Activated CD4-positive, alpha-beta T cell treated with anti-CD3 and anti-CD28 coated beads, Interleukin-2, Interleukin-6, amounts not matched to agents 100 ng/mL and 50 ng/mL, durations not matched to agents 16 hours and 8 hours (primary cell): ENCODE measurements at regions not wholly inside any gene's neighbourhood (a gene's known extent, or its start where the extent isn't known, plus 50 kb on each side); places are given as distances from the start of the nearest gene placed in this dataset.
"Not testable (repeated sequence)": the region's sequence is repeated elsewhere in the genome, so short reads cannot be mapped to it uniquely, and the experiment has no call there.

Source experiments
- DNase-seq: peaks from one replicate; pipeline ENCODE4 v3.0.0-alpha.2; 2020

GRCh38 chr4:188439641-188440311 lies 300.5 kb downstream of the TRIML1 start:
- no peak for DNase-seq

GRCh38 chr4:188444500-188444899 lies 305.3 kb downstream of the TRIML1 start:
- DNase-seq, result no peak

DNA sequence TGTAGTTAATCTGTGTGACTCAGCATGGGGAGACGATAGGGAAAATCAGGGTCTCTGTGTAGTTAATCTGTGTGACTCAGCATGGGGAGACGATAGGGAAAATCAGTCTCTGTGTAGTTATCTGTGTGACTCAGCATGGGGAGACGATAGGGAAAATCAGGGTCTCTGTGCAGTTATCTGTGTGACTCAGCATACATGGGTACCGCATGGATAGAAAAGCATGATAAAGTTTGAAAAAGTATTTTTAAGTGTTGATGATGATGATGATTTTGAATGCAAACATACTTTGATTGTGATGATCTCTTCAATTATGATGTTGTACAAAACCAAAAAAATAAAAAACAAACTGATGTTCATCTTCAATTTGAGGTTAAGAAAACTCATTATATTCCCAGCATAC lies 309.8 kb downstream of the TRIML1 start:
- DNase-seq, result not testable (repeated sequence)

DNA sequence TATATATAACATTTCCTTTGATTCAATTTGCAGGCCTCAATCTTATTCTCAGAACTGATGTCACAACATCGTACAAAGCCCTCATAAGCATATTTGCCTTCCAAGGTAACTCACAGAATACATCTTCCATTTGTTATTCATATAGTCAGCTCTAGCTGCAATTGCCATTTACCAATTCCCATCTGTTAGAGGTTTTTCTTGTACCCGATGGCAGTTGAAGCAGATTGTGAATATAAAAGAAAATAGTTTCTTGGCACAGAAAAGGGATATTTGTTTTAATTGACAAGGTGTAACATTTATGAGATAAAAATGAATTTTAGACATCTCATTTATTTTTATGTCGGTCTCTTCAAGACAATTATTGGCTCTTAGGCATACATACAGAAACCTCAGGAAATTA lies 311.3 kb downstream of the TRIML1 start:
- DNase-seq, result no peak

- no peak for DNase-seq
Observed at GRCh38 chr4:188452097-188452496, 312.9 kb downstream of the TRIML1 start.

GRCh38 chr4:188454575-188454974 lies 315.3 kb downstream of the TRIML1 start:
- DNase-seq, result no peak

DNA sequence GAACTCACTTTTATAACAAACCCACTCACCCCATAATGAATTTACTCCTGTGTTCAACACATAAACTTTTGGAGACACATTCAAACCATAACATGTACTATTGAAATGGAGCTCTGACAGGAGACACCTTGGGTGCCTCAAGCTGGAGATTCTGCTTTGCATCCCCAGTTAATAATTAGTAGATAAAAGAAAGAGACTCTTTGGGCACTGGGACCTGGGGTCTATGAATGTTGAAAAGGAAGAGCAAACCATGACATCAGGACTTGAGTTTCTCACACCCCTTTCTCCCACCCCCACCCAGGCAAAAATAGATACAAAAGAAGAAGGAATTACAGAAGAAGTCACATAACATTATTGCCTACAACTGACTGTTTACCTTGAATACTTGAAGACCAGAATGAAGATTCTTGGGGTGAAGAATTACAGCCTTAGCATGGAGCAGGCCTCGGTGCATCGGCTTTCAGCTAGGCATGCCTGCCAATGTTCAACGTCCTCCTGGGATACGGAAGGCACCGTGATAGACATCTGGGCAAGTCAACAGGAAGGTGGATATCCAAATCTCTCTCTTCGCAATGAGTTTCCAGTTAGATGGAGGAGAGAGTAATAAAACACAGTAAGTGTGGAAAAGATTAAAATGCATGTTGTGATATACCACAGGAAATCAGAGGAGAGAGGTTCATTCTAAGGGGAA lies 316.0 kb downstream of the TRIML1 start:
- no peak for DNase-seq

GRCh38 chr4:188459381-188459780 lies 320.1 kb downstream of the TRIML1 start:
- DNase-seq, result no peak

GRCh38 chr4:188463909-188464308 lies 324.7 kb downstream of the TRIML1 start:
- DNase-seq, result no peak

DNA sequence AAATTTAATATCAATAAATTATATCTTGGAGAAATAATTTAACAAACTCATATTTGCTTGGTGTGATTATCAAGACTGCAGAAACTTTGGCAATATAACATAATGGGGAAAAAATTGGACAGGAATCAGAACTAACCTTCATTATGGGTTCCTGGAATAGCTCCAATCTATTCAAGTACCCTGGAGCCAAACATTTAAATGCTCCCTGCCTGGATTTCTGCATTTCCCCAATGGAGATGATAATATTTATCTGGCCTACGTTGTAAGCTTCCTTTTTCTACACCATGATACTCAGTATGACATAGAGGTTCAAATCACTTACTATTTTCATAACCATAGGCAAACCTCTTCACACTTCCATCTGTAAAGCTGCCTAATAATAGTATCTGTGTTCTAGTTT lies 326.8 kb downstream of the TRIML1 start:
- DNase-seq, result no peak

- DNase-seq, result no peak
Observed at GRCh38 chr4:188484256-188484655, 345.0 kb downstream of the TRIML1 start.

GRCh38 chr4:188485906-188486305 lies 346.7 kb downstream of the TRIML1 start:
- no peak for DNase-seq

DNA sequence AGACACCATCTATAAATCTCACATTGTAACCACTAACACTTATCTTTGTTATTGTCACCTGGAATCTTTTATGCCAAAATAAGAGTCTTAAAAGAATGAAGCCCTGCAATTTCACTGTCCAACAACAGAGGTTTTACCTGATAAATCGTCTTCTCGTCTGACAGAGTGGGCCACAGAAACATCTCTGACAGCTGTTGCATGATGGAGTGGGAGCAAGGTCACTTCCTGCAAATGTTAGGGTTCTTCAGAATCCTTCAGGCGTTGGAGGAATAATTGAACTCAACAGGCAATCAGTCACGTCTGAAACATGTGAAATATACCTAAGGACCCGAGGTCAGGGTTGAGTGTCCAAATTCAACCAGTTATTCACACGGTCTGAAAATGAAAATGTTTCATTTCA lies 353.6 kb downstream of the TRIML1 start:
- no peak for DNase-seq

DNA sequence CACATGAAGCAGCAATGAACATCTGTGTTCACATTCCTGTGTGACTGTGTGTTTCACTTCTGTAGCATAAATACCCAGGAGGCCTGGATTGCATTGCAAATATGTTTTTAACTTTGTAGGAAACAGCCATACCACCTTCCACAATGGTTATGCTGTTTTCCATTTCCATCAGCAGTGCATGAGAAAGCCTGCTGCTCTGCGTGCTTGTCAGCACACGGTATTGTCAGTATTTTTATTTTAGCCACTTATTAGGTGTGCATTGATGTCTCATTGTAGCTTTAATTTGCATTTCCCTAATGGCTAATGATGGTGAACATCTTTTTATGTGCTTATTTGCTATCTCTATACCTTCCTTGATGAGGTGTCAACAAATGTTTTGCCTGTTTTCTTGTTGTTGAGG lies 355.9 kb downstream of the TRIML1 start:
- no peak for DNase-seq

DNA sequence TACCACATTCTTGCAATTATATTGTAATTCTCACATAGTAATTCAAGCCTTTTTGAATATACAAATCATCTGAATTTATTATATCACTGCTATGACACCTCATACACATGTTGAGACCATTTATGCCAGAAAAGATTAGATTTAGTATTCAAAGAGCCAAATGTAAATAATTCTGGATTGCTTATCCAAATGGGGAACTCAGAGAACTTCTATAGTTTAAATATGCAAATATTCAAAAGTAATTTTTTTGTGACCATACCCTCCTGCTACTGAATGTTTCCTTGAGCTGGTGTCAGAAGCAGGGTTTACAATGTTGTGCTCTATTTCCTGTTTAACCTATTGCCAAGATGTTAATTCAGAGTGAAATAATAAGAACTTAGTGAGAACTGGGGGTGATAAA lies 372.2 kb downstream of the TRIML1 start:
- DNase-seq, result no peak

DNA sequence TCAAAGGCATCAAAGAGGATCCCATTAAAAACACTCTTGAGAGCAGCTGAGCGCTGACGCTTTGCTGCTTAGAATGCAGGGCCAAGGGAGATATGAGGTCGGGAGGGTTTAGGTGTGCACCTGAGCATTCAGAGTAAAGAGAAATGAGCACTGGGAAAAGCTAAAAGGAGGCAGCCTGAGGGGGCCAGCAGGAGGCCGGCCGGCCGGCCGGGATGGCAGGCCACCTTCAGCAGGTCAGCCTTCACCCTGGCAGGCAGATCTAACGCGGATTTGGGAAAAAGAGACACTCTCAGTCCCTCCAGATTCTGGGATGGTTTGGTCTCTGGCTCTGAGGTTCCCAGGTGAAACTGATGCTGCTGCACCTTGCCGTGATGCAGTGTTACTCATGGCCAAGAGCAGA lies 393.5 kb downstream of the TRIML1 start:
- DNase-seq, result no peak

DNA sequence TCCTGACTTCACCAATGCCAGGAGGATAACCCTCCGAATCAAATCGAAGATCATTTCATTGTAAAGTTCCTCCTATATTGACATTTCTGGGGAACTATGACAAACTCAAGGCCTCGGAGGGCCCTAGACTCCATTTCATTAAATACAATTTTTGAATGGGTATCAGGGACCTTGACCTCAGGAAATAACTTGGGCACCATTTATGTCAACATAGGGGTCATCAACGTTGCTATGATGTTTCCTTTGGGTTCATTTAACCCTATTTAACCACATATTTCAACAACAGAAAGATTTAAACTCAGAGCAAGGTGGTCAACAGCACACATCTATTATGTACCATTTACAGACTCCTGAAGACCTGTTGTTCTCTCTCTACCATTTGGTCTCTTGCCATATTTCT lies 395.1 kb downstream of the TRIML1 start:
- DNase-seq, result no peak

GRCh38 chr4:188534917-188535316 lies 395.7 kb downstream of the TRIML1 start:
- DNase-seq, result no peak

- no peak for DNase-seq
Observed at GRCh38 chr4:188536826-188537225, 397.6 kb downstream of the TRIML1 start.

DNA sequence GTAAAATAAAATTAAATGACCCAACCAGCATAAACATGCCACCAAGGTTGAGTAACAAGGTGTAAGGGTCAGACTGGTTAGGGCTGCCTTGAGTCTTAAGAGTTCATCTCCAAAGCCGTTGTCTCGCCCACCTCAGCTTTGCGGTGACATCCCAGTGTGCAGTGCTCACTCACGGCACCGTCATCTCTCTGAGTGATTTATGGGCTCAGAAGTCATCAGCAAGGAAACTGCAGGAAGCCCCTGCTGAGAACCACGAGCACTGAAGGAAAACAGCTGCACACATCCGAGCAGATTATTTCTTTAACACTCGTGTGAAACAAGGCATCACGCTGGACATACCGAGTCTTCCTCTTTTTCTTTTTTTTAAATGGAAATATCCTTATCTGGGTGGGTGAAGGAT lies 411.1 kb downstream of the TRIML1 start:
- no peak for DNase-seq

DNA sequence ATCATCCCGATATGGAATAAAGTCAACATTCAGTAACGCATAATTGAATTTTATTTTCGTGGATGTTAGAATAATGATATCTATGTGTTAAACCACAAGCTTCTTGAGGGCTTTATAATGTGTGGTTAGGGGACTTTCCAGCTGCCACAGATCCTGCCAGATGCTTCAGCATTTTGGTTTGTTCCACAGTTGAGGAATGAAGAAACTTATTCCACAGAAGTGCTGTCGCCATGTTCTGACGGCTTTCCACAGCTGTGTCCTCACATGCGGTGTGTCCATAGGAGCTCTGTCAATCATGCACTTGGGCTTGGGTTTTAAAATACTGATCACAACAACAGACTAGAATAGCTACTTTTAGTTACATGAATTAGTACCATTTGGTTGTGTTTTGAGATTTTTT lies 411.9 kb downstream of the TRIML1 start:
- DNase-seq, result no peak

DNA sequence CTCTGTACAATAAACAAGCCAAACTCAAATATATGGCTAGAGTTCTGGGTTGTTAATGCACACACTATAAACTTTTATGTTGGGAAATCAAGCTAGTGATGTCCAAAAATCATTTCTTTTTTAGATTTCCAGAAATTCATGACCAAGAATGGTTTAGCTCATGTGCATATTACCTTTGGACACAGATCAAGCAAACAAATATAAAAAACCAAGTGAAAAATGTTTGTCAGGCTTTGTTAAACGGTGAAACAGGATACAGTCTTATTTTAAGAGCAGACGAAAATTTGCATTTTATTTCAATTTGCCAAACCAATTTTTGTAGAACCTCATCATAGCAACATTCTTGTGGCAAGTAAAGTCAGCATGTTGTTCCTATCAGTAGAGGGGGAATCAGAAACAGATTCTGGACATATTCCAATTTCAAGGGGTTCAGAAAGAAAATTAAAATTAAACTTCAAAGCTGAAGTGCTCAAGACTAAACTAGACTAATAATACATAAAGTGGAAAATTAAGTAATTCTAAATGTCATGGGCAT lies 413.6 kb downstream of the TRIML1 start:
- DNase-seq, result no peak

GRCh38 chr4:188554413-188554812 lies 415.2 kb downstream of the TRIML1 start:
- no peak for DNase-seq

GRCh38 chr4:188573104-188573503 lies 433.9 kb downstream of the TRIML1 start:
- DNase-seq, result no peak

GRCh38 chr4:188578657-188579056 lies 439.4 kb downstream of the TRIML1 start:
- no peak for DNase-seq
